Activated CD4-positive, alpha-beta T cell treated with anti-CD3 and anti-CD28 coated beads for 48 hours (primary cell): ENCODE measurements at regions not wholly inside any gene's neighbourhood (a gene's known extent, or its start where the extent isn't known, plus 50 kb on each side); places are given as distances from the start of the nearest gene placed in this dataset.
"Not testable (repeated sequence)": the region's sequence is repeated elsewhere in the genome, so short reads cannot be mapped to it uniquely, and the experiment has no call there.

Experiments
- DNase-seq: peaks from one replicate; pipeline ENCODE4 v3.0.0-alpha.2; 2020

DNA sequence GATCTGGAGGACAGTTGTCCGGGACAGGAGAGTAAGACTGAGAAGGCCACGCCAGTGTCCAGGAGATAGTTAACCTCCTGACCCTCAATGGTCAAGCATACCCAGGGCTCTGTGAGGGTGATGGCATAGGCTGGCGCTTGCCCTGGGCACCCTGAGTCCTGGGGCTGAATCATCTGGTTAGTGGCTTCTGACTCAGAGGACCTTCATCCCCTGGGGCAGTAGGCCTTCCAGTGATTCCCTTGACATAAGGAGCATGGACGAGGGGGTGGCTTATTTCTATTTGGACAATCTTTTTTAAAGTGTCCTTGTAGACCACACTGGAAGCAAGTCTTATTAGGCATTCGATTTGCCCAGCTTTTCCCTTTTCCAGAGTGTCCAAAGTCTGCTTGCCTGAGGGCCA is 108.4 kb upstream of the SHISA3 start:
- not testable (repeated sequence) for DNase-seq

DNA sequence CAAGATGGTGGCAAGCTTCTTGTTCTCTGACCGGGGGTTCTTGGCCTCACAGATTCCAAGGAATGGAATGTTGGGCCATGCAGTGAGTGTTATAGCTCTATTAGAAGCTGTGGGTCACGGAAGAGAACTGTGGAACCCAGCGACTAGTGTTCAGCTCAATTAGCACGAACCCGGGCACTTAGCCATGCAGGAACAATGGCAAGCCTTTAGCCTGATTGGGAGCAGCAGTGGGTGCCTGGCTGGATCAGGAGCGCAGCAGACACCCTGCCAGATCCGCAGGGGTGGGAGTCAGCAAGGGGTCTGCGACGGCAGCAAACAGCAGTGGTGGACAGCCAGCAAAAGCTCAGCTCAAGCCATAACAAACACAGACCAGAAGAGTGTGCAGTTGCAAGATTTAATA is 105.1 kb upstream of the SHISA3 start:
- not testable (repeated sequence) for DNase-seq

DNA sequence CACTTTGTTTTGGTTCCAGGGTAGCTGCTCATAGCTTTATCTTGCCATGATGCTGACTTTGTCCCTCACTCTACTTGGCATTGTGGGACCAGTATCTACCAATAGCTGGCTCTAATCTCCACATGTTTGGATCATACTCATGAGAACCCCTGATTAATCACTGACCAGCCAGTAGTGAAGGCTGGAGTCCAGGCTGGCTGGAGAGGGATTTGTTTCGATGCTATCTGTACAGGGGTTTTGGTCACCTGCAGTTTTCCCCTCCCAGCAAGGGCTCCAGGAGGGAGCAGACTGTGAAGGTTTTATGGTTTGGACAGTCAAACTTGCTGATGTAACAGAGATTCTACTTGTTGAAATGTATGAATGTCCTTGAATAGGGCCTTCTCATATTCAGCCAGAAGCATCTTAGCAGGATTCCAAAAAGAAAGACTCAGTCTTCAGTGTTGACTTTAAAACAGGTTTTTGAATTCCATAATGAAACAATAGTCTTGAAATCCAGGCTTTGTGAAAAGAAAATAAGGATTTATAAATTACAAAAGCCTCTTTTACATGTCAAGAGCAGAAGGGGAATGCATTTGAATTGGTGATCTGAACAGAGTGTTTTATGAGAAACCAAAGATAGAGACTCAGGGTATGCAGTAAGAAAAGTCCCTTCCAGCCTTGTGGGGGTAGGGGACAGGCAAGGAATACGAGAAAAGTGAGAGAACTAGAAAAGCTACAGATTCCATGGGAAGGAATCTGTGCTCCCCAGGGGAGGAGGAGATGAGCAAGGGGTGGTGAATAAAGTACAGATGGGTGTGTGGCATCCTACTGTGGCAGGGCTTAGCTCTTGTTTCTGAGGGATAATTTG is 103.1 kb upstream of the SHISA3 start:
- no peak for DNase-seq

DNA sequence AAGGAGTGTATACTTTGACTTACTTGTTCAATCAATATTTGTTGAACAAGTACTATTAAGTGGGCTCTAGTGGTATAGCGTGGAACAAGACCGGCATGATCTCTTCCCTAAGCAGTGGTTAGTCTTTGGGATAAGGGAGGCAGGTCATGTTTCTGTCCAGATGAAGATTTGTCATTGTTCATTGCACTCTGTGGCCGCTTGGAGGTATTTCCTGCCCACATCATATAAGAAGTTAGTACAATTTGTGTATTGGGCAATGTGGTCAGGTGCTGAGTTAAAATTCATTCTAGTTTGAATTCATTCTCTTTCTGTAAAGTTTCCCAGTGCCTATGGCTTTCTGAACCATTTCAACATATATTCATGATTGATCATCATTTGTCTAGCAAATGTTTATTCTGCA is 101.1 kb upstream of the SHISA3 start:
- no peak for DNase-seq

DNA sequence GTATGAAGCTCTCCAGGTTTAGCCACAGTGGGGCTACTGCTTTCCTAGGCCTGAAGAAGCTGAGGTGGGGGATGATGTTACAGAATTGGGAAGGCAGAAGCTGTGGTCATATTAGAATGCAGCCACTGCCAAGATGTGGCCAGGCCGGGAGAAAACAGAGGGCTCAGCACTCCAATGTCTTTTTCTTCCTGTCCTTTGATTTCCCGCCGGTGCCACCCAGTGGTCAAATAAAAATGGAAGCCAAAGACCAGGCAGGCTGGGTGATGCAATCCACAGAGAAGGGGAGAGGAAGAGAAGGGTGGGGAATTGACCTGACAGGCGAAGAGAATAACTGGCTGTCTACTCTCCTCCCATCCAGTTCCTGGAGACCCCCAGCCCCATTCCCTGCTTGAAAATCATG is 94.9 kb upstream of the SHISA3 start:
- peak; percentile 6 for DNase-seq

DNA sequence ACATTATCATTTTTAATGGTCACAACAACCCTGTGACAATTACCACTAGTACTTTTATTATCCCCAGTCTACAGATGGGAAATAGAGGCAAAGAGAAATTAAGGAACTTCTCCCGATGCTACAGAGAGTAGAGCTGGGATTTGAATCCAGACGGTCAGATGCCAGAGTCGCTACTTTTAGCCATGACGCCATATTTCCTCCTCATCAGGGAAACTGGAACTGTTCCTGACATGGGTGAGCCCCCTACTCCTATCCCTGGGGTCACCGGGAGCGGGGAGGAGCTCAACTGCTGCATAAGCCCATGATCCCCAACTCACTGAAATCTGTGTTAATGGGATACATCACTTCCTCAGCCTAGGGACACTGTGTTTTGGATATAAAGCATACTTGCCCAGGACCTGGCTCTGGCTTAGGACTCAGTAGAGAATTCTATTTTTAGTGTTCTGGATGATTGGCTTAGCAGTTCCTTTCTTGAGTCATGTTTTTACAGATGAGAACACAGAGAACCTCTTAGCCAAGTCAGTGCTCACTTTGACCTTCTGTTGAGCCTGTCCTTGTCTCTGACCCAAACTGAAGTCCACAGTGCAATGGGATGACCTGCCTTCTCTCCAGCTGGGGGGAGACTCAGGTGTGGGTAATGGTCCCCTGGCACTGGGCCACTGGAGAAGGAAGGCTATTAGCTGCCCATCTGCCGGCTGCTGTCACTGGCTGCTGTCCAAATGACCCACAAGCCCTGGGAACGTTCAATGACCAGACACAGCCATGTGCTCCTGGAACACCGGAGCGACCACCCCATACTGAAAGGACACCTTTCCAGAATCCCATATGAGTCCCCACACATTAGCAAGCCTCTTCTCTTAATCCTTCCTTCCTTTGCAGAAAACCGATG is 90.8 kb upstream of the SHISA3 start:
- DNase-seq = no peak

DNA sequence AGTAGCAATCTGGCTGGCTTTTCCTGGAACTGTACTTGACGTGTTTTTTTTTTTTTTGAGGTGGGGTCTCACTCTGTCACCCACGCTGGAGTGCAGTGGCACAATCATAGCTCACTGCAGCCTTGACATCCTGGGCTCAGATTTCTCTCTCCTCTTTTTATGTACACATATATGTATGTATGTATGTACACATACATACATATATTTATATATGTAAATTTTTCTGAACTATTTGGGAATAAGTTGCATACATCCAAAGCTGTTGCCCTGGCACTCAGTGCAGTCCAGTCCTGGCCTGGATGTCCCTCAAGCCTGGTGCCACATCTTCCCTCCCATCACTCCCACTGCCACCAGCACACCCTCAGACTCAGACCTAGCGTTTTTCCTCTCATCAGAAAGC is 89.0 kb upstream of the SHISA3 start:
- DNase-seq = no peak

DNA sequence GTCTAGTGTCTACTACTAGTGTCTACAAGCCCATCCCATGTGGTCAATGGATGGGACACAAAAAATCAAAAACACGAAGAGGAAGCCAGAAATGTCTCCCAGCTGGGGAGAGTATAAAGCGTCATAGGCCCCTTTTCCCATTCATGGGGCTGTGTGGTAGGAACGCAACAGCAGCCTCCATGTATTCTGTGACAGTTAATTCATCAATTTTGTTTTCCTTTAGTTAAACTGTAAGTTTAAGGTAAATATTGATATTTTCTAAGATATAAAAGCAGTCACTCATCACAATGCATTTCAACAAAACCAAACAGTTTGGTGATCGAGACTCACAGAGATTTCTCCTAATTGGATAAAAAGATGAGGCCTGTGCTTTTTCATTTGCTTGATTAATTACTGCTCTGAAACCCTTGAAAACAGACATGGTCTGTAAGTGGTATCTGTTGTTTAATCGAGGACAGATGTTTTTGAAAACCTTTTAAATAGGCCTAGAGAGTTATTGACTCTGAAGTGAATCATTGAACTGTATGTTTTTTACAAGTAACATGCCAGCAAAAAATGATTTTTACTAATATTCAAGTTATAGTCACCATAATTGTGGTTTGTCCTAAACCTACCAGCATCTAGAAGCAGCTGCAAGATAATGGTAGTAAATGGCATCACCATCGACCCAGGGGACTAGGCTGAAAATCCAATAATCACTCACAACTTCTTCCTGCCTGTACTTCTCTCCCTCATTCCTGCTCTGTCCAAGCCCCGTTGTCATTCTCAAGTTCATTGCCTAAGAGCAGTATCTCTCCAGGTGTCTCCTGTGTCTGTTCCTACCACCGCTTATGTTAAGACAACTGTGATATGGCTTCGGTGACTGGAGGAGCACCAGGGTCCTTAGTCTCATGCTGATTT is 87.7 kb upstream of the SHISA3 start:
- no peak for DNase-seq

DNA sequence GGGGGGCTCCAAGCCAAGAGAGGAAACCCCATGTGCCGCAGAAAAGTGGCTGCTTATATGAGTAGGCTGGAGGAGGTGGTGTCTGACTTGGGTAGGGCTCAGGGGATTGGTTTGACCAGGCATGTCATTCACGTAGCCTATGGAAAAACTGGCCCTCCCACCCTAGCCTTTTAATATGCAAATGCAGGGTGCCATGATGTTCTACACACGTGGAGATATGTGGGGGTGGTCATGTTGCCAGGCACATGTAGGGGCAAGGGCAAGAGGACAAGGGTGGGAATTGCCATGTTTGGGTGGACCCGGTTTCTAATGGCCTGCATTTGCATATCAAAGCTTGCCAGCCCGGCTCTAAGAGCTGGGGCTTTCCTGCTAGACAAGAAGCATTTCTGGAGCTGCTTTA is 86.9 kb upstream of the SHISA3 start:
- DNase-seq = no peak

DNA sequence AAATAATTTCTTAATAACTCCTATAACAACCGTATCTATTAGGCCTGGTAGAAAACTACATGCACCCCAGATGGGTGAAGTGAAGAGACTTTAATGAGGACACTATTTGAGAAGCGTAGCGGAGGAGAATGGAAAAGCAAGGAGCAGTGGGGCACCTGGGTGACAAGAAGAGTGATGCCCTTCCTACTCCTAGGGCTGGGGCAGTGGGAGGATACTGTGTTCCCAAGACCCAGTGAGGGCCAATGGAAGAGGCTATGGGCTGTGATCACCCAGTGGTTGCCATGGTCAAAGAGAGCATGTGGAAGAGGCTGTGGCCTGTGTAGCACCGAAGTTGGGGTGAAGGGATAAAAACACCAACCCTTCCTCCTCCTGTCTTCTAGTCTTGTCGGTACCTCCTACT is 86.5 kb upstream of the SHISA3 start:
- DNase-seq = no peak

DNA sequence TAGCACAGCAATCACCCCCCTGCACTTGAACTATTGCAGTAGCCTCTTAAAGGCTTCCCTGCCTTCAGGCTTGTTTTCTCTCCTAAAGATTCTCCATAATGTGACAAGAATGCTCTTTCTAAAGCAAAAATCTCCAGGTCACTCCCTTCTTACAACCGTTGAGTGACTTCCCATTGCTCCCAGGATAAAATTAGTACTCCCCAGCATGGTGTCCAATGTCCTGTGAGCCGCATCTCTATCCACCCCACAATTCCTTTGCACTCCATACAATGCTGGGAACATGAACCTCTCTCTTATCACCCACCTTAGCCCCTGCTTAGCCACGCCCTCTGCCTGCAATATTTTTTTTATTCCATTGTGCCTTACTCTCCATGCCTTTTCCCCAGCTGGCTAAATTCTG is 85.7 kb upstream of the SHISA3 start:
- DNase-seq = no peak

DNA sequence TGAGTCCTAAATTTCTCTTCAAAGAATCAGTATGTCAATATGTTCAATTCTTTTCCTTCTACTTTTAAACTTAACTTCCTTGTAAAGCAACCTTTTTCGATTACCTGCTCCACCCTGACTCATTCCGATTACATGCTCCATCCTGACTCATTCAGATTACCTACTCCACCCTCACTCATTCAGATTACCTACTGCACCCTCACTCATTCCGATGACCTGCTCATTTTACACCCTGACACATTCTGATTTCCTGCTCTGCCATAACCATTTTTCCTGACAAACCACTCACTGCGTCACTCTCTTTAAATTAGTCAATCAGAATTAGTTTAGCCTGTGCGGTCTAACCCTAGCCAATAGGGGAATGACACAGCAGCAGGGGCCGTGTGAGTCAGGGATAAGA is 83.9 kb upstream of the SHISA3 start:
- DNase-seq = not testable (repeated sequence)

DNA sequence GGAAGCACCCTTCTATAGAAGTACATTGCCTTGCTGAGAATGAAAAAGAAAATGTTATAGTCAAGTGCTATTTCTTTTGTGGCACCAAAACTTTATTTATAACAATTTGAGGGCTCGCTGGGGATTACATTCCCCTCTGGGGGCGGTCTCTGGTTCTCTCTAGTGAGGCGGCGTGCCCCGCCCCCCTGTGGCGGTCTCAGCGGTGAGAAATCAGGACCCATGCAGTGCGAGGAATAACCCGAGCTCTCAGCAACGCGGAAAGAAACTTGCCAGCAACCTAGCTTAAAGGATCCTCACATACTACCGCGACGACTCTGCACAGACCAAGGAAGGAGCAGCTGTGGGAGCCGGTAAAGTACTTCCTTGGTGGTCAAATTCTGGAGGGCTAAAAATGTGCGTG is 83.4 kb upstream of the SHISA3 start:
- DNase-seq = no peak

DNA sequence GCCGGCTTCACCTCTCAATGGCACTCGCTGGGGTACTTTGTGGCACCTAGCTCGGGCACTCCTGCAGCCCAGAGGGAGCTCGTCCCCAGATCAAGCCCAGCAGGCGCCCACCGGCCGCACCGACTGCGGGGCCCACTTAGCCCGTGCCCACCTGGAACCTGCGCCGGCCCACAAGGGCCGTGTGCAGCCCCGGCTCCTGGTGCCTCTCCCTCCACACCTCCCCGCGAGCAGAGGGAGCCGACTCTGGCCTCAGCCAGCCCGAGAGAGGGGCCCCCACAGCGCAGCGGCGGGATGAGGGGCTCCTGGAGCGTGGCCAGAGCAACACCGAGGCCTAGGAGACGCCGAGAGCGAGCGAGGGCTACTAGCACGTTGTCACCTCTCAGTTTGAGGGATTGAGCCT is 82.1 kb upstream of the SHISA3 start:
- DNase-seq = no peak

DNA sequence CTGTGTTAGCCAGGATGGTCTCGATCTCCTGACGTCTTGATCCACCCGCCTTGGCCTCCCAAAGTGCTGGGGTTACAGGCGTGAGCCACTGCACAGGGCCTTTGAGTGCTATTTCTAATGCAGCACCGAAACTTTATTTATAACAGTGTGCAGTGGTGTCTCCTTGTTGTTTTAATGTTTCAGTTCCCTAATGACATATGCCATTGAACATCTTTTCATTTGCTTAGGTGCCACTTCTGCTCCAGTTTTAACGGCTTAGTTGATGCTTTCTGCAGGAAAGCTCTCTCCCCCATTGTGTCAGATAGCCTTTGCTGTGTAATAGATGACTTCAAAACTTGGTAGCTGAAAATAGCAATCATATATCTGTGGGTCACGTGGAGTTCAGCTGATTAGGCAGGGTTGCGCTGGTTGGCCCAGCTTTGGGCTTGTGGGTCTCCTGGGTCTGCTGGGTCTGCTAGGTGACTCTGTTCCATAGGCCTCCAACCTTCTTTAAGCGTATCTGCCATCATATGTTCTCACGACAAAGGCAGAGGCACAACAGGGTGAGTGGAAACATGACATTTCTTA is 76.4 kb upstream of the SHISA3 start:
- DNase-seq = no peak

DNA sequence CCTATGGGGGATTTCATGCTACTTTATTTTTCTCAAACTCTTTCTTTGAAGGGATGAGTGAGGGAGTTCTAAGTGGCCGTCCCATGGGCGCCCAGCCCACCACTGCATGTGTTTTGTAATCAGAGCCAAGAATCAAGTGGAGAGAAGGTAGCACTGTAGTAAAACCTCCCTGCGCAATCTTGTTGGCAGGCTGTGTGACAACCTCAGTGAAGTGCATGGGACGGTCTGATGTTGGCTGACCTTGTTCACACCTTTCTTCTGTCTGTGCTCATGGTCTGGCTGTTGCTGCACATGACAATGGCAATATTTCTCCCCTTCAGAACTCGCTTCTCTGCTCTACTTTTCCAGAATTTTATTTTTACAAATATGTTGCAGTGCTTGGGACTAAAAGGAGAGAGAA is 71.2 kb upstream of the SHISA3 start:
- no peak for DNase-seq

DNA sequence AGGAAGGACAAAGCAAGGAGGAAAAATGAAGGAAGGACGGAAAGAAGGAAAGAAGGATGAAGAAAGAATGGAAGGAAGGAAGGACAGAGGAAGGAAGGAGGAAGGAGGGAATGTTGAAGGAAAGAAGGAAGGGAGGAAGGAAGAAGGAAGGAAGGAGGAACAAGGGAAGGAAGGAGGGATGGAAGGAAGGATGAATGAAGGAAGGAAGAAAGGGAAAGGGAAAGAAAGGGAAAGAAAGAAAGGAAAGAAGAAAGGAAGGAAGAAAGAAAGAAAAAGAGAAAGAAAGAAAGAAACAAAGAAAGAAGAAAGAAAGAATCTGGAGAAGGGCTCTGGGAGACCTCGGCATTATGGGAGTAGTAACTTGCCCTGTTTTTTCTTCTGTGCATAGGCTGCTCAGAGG is 70.8 kb upstream of the SHISA3 start:
- DNase-seq = no peak

DNA sequence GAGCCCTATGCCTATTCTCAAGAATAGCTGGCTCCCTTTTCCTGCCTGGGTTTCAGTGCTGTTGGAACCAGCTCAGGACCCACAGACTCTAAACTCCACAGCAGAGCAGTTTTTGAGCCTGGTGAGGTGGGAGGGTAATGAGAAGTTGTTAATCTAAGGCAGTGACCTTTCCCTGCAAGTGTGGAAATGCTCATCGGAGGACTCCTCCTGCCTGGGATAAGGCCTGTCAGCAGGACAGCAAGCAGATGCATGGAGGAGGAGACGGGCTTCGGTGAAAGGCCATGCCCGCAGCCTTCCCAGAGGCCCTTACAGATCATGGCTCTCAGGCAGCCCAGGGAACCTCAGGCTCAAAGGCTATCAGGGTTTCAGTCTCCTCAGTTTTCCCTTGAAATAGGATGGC is 70.0 kb upstream of the SHISA3 start:
- DNase-seq = no peak

DNA sequence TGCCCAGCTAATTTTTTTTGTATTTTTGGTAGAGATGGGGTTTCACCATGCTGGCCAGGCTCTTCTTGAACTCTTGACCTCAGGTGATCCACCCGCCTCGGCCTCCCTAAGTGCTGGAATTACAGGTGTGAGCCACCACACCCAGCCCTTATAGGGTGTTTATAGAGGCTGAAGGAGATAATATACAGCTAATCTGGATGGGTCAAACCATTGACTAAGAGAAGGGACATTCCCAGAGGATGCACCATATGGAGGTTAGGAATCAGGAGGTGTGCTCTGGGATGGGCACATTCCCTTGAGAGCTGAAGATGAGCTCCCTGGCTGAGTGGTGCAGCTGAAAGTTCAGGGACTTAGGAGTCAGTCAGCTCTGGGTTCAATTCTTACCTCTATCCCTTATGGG is 68.3 kb upstream of the SHISA3 start:
- DNase-seq = no peak

DNA sequence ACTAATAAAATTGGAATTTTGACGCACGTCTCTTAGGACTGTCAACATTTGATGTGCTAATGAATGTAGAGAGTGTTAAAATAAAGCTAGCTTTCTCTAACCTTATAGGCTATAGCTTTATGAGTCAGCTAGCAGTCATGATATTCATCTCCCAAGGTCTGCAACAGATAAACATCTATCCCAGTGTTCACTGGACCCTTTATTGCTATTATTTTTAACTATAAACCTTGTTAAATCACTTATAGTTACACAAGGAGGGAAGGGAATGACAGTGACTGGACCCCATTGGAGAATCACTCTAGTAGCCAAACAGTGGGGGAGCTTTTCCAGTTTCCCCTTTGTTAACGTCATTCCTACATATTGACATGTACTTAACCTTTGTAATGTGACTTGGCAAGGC is 67.9 kb upstream of the SHISA3 start:
- DNase-seq = no peak

DNA sequence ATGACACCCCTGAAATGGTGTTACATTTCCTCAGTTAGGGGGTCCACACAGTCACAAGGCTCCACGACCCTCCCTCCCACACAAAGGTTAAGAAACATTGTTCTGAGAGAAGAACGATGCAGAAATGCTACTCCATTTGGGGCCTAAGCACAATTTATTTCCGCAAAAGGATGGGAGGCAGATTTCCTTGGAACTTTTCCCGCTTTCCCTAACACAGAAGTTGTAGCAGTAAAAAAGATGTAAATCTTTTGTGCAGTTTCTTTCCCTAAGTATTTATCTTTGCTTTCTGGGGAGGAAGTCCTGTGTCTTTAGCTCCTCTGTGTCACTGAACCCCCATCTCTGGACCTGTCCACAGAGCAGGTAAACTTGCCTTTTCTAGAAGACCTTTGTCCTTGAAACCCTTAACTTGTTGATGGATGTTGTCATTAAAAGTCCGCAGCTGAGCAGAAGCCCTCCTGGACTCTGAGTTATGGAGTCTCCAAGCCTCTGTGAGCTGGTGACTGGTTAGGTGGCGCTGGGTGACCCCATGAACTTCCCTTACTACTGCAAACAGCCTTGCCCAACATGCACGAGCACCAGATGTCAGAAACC is 67.2 kb upstream of the SHISA3 start:
- no peak for DNase-seq

DNA sequence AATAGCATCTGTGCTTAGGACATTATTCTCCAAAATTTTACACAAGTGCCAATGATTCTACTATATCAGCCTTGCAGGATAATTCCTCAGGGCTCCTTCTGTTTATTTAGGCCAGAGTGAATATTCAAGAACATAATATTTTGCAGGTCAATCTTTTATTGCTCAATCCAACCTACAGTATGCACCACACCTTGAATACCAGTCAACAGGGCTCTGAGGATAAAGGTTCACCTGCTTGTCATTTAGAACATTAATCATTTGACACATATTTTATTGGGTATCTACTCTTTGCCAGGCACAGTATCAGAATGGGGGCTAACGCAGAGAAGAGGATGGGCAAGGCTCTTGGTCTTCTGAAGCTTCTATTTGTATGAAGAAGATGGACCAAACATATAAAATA is 66.2 kb upstream of the SHISA3 start:
- no peak for DNase-seq
